ENCODE measurements at regions not wholly inside any gene's neighbourhood (a gene's known extent, or its start where the extent isn't known, plus 50 kb on each side); places are given as distances from the start of the nearest gene placed in this dataset.
A peak's percentile ranks its signal among the peaks of the same experiment; 100 is the strongest.

DNA sequence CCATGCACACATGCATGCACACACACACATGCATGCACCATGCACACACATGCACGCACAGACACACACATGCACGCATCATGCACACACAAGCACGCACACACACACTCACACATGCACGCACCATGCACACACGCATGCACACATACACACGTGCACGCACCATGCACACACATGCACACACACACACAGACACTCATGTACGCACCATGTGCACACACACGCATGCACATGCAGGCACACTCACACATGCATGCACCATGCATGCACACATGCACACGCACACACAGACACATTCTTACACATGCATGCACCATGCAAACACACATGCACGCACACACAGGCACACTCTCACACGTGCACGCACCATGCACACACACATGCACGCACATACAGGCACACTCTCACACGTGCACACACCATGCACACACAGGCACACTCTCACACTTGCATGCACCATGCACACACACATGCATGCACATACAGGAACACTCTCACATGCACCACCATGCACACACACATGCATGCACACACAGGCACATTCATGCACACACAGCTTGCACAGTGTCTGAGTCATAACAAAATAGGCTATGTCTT lies 117.5 kb downstream of the TENT4A start:
- no peaks in the 10 kb centered on the region for H3K36me3 ChIP-seq
- intact Hi-C loops (cut with DNase I; ENCODE audit: low total_unique reads), result loop anchor here (5.0 kb wide), 1 partner anchor 63 kb away; no protein-coding TSS in a partner anchor
- H3K27ac ChIP-seq, result no peak overlapping the region
- H3K9me3 ChIP-seq, result no peaks in the 10 kb centered on the region
- in situ Hi-C loops (cut with MboI; ENCODE audit: low sequenced_read_pairs in 4 of 4), result no loop called here
- TF ChIP-seq POLR2A (IDR thresholded peaks at IDR 0.05) (no peak), CTCF (IDR thresholded peaks at IDR 0.05 in 4 of 5, conservative IDR thresholded peaks at IDR 0.05 in 1 of 5) (no peak)
- H3K4me3 ChIP-seq, result no peak overlapping the region
- peaks cover 15 to 37% of the 10 kb centered on the region in 2 donors for H3K4me1 ChIP-seq
- no peaks in the 10 kb centered on the region for H3K27me3 ChIP-seq
- DNase-seq, result no peak
- no peak for ATAC-seq

DNA sequence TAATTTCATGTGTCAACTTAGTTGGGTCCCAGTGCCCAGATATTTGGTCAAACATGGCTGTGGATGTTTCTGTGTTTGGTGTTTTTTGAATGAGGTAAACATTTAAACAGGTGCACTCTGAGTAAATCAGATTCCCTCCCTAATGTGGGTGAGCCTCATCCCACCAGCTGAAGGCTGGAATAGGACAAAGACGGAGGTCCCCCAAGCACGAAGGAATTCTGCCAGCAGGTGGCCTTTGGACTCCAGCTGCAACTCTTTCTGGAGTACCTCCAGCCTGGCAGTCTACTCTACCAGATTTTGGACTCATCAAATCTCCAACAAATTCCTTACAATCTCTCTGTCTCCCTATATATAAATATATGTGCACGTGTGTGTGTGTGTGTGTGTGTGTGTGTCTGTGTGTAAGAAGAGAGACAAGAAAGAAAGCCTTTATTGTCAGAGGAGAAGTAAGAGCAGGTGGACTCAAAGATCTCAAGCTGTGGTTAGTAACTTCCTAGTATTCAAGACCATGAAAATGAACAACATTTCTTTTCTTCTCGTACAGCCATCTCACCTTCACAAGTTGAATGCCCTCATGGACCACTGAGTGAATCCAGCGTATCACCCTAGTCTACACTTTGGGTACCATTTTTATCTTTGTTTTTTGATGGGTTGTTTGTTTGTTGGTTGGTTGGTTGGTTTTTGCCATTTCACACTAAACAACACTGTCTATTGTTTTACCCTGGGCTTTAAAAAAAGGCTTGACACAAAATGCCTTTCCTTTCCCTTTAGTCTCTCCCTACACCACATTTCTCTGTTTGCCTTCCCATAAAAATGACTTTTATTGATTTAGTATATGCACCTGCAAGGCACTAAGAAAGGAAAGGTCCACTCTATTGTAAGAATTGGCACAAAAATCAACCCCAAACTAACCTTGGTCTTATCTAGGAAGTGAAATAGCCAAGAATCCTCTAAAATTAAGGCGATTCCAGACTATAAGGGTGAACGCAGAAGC lies 118.7 kb downstream of the TENT4A start:
- H3K4me3 ChIP-seq, result no peak overlapping the region
- DNase-seq (no peak), ATAC-seq (no peak)
- in situ Hi-C loops (cut with MboI; ENCODE audit: low sequenced_read_pairs in 4 of 4) (no loop called here), intact Hi-C loops (cut with DNase I; ENCODE audit: low total_unique reads) (loop anchor here (2.0 to 5.0 kb wide), 2 partner anchors 17 to 65 kb away; no protein-coding TSS in a partner anchor)
- H3K36me3 ChIP-seq, result no peaks in the 10 kb centered on the region
- H3K4me1 ChIP-seq, result peaks cover 15 to 30% of the 10 kb centered on the region in 2 donors
- no peaks in the 10 kb centered on the region for H3K9me3 ChIP-seq
- TF ChIP-seq CTCF (IDR thresholded peaks at IDR 0.05 in 4 of 5, conservative IDR thresholded peaks at IDR 0.05 in 1 of 5) (no peak), POLR2A (IDR thresholded peaks at IDR 0.05) (no peak)
- no peaks in the 10 kb centered on the region for H3K27me3 ChIP-seq
- peak overlapping the region in 3 of 4 donors; percentile 3 to 66 (median 31) for H3K27ac ChIP-seq

- Histone ChIP-seq H3K4me1 (peaks cover 15 to 30% of the 10 kb centered on the region in 2 donors), H3K36me3 (no peaks in the 10 kb centered on the region), H3K9me3 (no peaks in the 10 kb centered on the region), H3K27me3 (no peaks in the 10 kb centered on the region), H3K4me3 (no peak overlapping the region), H3K27ac (peak overlapping the region in 3 of 4 donors; percentile 31 to 66 (median 49))
- intact Hi-C loops (cut with DNase I; ENCODE audit: low total_unique reads) (loop anchor here (2.0 to 5.0 kb wide), 2 partner anchors 18 to 66 kb away; no protein-coding TSS in a partner anchor), in situ Hi-C loops (cut with MboI; ENCODE audit: low sequenced_read_pairs in 4 of 4) (no loop called here)
- DNase-seq, result peak; percentile 23 to 31
- peak; percentile 72 to 94 for ATAC-seq
- no peak for TF ChIP-seq CTCF (IDR thresholded peaks at IDR 0.05 in 4 of 5, conservative IDR thresholded peaks at IDR 0.05 in 1 of 5)
- no peak for TF ChIP-seq POLR2A (IDR thresholded peaks at IDR 0.05)
Measured at GRCh38 chr5:6832994-6833393, 119.8 kb downstream of the TENT4A start.

DNA sequence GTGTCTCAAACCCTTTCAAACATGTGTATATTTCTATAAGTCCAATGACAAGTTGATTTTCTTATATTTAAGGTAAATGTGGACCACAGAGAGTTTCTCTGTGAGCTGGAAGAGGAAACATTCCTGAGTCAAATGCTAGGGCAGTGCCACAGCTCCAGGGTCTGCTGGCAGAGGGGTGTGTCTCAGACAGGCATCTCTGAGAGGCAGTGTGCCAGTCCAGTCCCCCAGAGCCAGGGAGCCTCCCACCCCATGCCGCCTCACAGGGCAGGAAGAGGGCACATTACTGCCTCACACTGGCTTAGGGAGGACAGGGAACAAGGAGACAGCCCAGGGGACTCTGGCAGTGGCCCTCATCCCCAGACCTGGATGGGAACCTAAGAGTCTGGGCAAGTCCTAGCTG lies 120.2 kb downstream of the TENT4A start:
- Histone ChIP-seq H3K27me3 (no peaks in the 10 kb centered on the region), H3K9me3 (no peaks in the 10 kb centered on the region), H3K4me1 (peaks cover 15 to 30% of the 10 kb centered on the region in 2 donors), H3K4me3 (no peak overlapping the region), H3K27ac (peak overlapping the region in 3 of 4 donors; percentile 14 to 66 (median 49)), H3K36me3 (no peaks in the 10 kb centered on the region)
- TF ChIP-seq CTCF (IDR thresholded peaks at IDR 0.05 in 4 of 5, conservative IDR thresholded peaks at IDR 0.05 in 1 of 5) (no peak), POLR2A (IDR thresholded peaks at IDR 0.05) (no peak)
- no peak for DNase-seq
- in situ Hi-C loops (cut with MboI; ENCODE audit: low sequenced_read_pairs in 4 of 4) (no loop called here), intact Hi-C loops (cut with DNase I; ENCODE audit: low total_unique reads) (loop anchor here (2.0 to 5.0 kb wide), 2 partner anchors 19 to 66 kb away; no protein-coding TSS in a partner anchor)
- no peak for ATAC-seq

Data from gastrocnemius medialis (tissue), 4 donors.